ENCODE measurements at regions not wholly inside any gene's neighbourhood (a gene's known extent, or its start where the extent isn't known, plus 50 kb on each side); places are given as distances from the start of the nearest gene placed in this dataset.

- in situ Hi-C loops (cut with HindIII; ENCODE audit: low sequenced_read_pairs), result no loop called here
- TF ChIP-seq CTCF (IDR thresholded peaks at IDR 0.05; ENCODE audit: low read depth, low read length, missing control alignments), result no peak
- DNase-seq (ENCODE audit: low read depth), result no peak
- no peak overlapping the region for H3K4me3 ChIP-seq (ENCODE audit: low read depth, low read length)
Observed at GRCh38 chr18:47574966-47575365, 323.5 kb upstream of the SKOR2 start.

DNA sequence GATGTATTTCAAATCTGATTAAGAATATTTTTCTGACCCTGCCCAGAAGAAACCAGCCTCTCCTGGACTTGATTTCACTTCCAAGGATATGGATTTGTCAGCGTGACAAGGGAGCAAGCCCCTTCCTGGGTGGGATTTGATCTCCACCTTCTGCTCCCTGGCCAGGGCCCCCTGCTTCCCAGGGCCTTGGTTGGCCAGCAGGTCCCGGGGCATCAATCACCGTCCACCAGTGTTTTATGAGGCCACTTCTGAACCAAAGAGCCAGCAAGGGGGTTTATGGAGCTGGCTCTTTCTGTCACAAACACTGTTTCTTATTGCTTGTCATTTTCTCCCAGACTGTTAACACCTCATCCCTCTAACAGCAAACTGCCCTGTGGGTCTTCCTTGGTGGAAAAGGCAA lies 320.5 kb upstream of the SKOR2 start:
- H3K4me3 ChIP-seq (ENCODE audit: low read depth, low read length), result no peak overlapping the region
- in situ Hi-C loops (cut with HindIII; ENCODE audit: low sequenced_read_pairs), result no loop called here
- DNase-seq (ENCODE audit: low read depth), result no peak
- TF ChIP-seq CTCF (IDR thresholded peaks at IDR 0.05; ENCODE audit: low read depth, low read length, missing control alignments), result no peak

- in situ Hi-C loops (cut with HindIII; ENCODE audit: low sequenced_read_pairs), result no loop called here
- DNase-seq (ENCODE audit: low read depth), result no peak
- no peak for TF ChIP-seq CTCF (IDR thresholded peaks at IDR 0.05; ENCODE audit: low read depth, low read length, missing control alignments)
- no peak overlapping the region for H3K4me3 ChIP-seq (ENCODE audit: low read depth, low read length)
Observed at GRCh38 chr18:47566809-47567208, 315.3 kb upstream of the SKOR2 start.

DNA sequence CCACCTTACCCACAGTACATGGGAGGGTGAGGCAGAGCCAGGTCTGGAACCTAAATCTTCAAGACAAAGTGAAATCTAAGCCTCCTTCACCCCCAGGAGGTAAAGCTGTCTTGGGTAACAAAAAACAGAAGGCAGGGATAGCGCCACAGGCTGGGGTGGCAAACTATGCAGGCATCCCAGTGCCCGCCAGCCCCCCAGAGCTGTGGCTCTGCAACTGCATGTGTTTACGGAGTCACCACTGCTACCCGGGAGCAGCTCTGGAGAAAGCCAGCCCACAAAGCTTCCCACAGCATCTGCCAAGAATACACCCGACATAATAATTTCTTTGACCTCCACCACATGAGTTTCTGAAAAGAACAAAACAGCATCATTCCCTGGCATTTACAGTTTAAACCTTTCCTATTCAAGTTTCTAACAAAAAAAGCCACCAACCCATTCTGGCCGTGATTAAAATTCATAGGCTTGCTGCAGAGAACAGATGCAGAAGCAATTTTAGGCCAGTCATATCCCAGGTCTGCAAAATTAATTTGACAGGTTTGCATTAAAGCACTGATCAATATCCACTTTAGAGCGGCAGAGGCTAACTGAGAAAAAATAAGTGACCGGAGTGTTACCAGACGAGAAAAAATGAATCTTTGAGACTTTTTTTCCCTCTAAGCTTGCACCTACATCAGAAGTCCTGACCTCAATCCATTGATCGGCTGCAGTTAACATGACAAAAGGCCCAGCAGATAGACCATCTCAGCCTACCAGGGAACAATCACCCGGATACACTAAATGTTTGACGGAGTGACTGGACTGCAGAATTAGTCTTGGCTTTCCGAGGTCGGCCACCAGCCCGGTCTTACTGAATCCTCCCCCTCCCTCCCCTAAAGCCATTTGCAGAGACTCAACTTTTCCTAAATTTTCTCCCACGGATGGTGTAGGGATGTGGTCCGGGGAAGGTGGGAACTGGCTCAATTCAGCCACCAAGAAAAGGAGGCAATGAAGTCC lies 309.6 kb upstream of the SKOR2 start:
- TF ChIP-seq CTCF (IDR thresholded peaks at IDR 0.05; ENCODE audit: low read depth, low read length, missing control alignments), result no peak
- DNase-seq (ENCODE audit: low read depth), result no peak
- in situ Hi-C loops (cut with HindIII; ENCODE audit: low sequenced_read_pairs), result no loop called here

GRCh38 chr18:47558110-47558750 lies 306.8 kb upstream of the SKOR2 start:
- no peak for TF ChIP-seq CTCF (IDR thresholded peaks at IDR 0.05; ENCODE audit: low read depth, low read length, missing control alignments)
- no peak overlapping the region for H3K4me3 ChIP-seq (ENCODE audit: low read depth, low read length)
- in situ Hi-C loops (cut with HindIII; ENCODE audit: low sequenced_read_pairs), result no loop called here
- DNase-seq (ENCODE audit: low read depth), result no peak

More for the DNA sequence above, 309.6 kb upstream of the SKOR2 start:
- no peak overlapping the region for H3K4me3 ChIP-seq (ENCODE audit: low read depth, low read length)

DNA sequence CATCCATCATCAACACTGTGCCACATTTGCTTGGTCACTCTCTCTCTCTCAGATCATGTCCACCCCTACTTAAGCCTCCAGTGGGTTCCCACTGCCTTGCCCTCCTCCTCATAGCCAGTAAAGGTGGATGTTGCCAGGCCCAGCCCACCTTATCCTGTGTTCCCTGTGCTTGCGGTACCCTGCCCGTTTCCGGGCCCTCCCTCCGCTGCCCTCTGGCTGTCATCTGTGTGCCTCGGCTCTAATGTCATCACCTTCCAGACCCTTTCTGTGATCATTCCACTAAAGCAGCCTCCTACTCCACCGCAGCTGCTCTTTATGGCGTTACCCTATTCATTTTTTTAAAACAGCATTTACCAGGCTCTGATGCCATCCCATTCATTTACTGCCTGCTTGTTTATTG lies 305.7 kb upstream of the SKOR2 start:
- no peak for TF ChIP-seq CTCF (IDR thresholded peaks at IDR 0.05; ENCODE audit: low read depth, low read length, missing control alignments)
- in situ Hi-C loops (cut with HindIII; ENCODE audit: low sequenced_read_pairs), result no loop called here
- H3K4me3 ChIP-seq (ENCODE audit: low read depth, low read length), result no peak overlapping the region
- no peak for DNase-seq (ENCODE audit: low read depth)

Data from astrocyte of the cerebellum (primary cell).